Omental fat pad (tissue), 3 donors: ENCODE measurements at regions not wholly inside any gene's neighbourhood (a gene's known extent, or its start where the extent isn't known, plus 50 kb on each side); places are given as distances from the start of the nearest gene placed in this dataset.

Experiments used
- ATAC-seq: fragments of 150-250 bp; one replicate; pipeline ENCODE4 v1.9.1; 2016; ENCODE audit warnings: mild to moderate bottlenecking, moderate library complexity; ENCODE audit not compliant: low FRiP score
- DNase-seq: peaks from one replicate; pipeline ENCODE4 v3.0.0-alpha.2; 2019; ENCODE audit warnings: low spot score
- CTCF ChIP-seq, 3 donors: fragments of 450-650 bp; IDR thresholded peaks; one replicate each; pipeline ENCODE4 v1.5.1; 2016 to 2017; ENCODE audit warnings: antibody characterized with exemption in 3 of 3, mild to moderate bottlenecking in 3 of 3, moderate library complexity in 2 of 3

- no peak for DNase-seq
- no peak for TF ChIP-seq CTCF (IDR thresholded peaks at IDR 0.05)
- no peak for ATAC-seq
Measured at GRCh38 chr18:51643483-51643882, 446.0 kb upstream of the MEX3C start.

DNA sequence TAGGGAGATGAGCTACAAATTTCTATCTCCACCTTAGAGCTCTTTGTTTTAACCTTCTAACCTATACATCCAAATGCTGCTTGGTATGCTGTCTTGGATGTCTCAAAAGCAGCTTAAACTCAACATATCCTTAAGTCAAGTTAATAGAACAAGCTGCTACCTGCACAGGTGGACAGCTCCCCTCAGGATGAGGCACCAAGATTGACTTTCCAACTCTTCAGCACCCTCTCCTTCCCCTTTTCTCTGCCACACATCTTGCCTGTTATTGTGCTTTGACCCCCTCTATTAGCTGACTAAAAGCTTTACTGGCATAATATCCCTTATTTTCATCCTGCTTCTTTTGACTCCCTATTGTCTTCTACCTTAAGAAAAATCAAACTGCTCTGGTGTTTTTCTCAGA is 448.1 kb upstream of the MEX3C start:
- TF ChIP-seq CTCF (IDR thresholded peaks at IDR 0.05) = no peak
- DNase-seq (no peak), ATAC-seq (no peak)

GRCh38 chr18:51647346-51647745 is 449.9 kb upstream of the MEX3C start:
- no peak for ATAC-seq

DNA sequence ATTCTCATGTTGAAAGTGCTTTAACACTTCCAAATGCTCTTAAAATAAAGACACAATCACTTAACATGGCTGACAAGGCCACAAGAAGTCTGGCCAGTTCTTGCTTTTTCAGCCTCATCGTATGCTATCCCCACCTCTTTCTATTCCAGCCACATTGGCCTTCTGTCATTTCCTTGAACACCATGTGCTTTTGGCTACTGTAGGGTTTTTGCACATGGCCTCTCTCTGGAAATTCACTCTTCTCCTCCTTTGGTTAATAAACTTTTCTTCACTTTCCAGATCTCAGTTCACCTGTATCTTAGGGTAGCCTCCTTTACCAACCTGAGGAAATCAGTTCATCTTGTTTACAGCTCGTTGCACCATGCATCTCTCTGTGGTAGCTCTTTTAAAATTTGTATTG is 450.5 kb upstream of the MEX3C start:
- no peak for TF ChIP-seq CTCF (IDR thresholded peaks at IDR 0.05)
- ATAC-seq (no peak), DNase-seq (no peak)

More at GRCh38 chr18:51647346-51647745, 449.9 kb upstream of the MEX3C start:
- no peak for DNase-seq
- no peak for TF ChIP-seq CTCF (IDR thresholded peaks at IDR 0.05)

DNA sequence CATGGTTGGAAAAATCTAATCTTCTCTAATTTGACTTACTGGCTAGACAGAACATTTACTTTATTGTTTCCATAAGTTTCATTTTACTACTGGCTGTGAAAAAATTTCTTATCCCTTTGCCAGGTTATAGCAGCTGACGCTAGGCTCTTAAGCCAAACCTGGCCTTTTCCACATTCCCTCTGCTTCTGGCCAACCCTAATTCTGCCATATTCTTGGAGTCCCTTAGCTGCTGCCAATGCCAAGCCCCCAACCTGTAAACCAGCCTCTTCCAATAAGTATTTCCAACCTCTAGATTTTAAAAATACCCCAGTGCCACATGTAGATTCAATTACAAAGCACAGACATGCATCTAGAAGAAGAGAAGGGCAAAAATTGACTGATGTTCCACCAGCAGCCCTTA is 452.3 kb upstream of the MEX3C start:
- ATAC-seq (no peak), DNase-seq (no peak)
- TF ChIP-seq CTCF (IDR thresholded peaks at IDR 0.05) = no peak

GRCh38 chr18:51651761-51652160 is 454.3 kb upstream of the MEX3C start:
- TF ChIP-seq CTCF (IDR thresholded peaks at IDR 0.05) = no peak
- no peak for ATAC-seq
- DNase-seq = no peak

GRCh38 chr18:51653507-51654213 is 456.2 kb upstream of the MEX3C start:
- no peak for TF ChIP-seq CTCF (IDR thresholded peaks at IDR 0.05)
- no peak for ATAC-seq
- no peak for DNase-seq
